Left ventricle myocardium inferior (tissue), 1 donor: ENCODE measurements at regions not wholly inside any gene's neighbourhood (a gene's known extent, or its start where the extent isn't known, plus 50 kb on each side); places are given as distances from the start of the nearest gene placed in this dataset.

Experiments
- DNase-seq: peaks from one replicate; pipeline ENCODE4 v3.0.0-alpha.2; 2020
- H3K27ac ChIP-seq: fragments of 200-600 bp; replicated peaks from 2 replicates; pipeline ENCODE4 v1.8.0; 2021
- H3K27me3 ChIP-seq: fragments of 200-600 bp; 2 replicates; pipeline ENCODE4 v1.8.0; 2021; ENCODE audit warnings: low read depth
- H3K36me3 ChIP-seq: fragments of 200-600 bp; 2 replicates; pipeline ENCODE4 v1.8.0; 2021
- H3K4me1 ChIP-seq: fragments of 200-600 bp; 2 replicates; pipeline ENCODE4 v1.8.0; 2021
- H3K4me3 ChIP-seq: fragments of 200-600 bp; 2 replicates; pipeline ENCODE4 v1.8.0; 2021; ENCODE audit warnings: mild to moderate bottlenecking, moderate library complexity
- H3K9me3 ChIP-seq: fragments of 200-600 bp; replicated peaks from 2 replicates; pipeline ENCODE4 v1.8.0; 2021
- CTCF ChIP-seq: fragments of 200-600 bp; IDR thresholded peaks from 2 replicates; pipeline ENCODE4 v1.8.0; 2021; ENCODE audit warnings: antibody characterized with exemption, mild to moderate bottlenecking, borderline replicate concordance
- intact Hi-C: fragments of 100-400 bp; cut with micrococcal nuclease; formaldehyde crosslinking; loops from one replicate; pipeline ENCODE4 v1.11.0; 2022
- donor health status: DM: no; HTN: yes; CAD: no; lungs with severe emphysema.

DNA sequence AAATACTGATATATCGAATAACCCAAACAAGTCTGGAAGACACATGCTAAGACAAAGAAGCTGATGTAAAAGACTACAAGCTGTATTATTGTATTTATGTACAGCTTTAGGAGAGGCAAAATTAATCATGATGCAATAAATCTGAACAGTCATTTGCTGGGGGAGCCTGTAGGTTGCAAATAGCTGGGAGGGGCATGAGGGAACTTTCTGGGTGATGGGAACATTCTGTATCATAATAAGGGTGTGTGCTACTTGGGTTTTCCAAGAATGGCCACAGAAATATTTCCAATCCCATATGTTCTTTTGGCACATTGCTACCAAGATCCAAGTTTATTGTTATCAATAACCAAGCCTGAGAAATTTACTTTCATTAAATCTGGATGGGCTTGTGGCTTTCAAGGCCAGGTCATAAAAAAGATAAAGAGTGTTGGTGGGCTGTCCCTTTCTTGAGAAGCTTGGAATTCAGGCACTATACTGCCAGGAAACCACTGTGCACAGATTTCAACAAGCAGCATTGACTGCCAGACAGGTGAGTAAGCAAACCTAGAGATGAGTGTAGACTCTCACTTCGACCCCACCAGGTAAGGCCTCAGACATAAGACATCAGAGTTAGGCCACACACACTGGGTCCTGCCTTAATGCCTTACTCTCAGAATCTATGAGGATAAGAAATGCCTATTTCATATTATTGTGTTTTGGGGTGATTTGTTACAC, 629.7 kb upstream of the FZD8 start:
- Histone ChIP-seq H3K27me3 (no peaks in the 10 kb centered on the region), H3K4me3 (no peak overlapping the region), H3K27ac (no peak overlapping the region), H3K9me3 (peaks cover 10% of the 10 kb centered on the region), H3K36me3 (no peaks in the 10 kb centered on the region), H3K4me1 (no peaks in the 10 kb centered on the region)
- no peak for DNase-seq
- no peak for TF ChIP-seq CTCF
- intact Hi-C loops = no loop called here

DNA sequence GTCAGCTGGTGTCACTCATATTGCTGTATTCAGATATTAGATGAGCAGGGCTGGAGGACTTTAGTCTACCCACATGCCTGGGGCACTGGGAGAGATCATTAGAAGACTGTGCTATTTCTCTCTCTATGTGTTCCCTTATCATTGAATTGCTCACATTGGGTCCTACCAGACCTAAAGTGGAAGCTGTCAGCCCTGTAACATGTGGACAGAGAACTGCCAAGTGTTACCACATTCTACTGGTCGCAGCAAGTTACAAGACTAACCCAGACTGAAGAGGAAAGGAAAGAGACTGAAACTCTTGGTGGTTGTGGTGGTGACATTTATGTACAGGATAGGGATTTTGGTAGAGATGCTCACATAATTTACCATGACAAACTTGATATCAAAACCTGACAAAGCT, 627.1 kb upstream of the FZD8 start:
- no peaks in the 10 kb centered on the region for H3K4me1 ChIP-seq
- no peak overlapping the region for H3K4me3 ChIP-seq
- intact Hi-C loops = no loop called here
- DNase-seq = no peak
- H3K27me3 ChIP-seq = no peaks in the 10 kb centered on the region
- H3K27ac ChIP-seq = no peak overlapping the region
- H3K36me3 ChIP-seq = no peaks in the 10 kb centered on the region
- no peaks in the 10 kb centered on the region for H3K9me3 ChIP-seq
- TF ChIP-seq CTCF = no peak

DNA sequence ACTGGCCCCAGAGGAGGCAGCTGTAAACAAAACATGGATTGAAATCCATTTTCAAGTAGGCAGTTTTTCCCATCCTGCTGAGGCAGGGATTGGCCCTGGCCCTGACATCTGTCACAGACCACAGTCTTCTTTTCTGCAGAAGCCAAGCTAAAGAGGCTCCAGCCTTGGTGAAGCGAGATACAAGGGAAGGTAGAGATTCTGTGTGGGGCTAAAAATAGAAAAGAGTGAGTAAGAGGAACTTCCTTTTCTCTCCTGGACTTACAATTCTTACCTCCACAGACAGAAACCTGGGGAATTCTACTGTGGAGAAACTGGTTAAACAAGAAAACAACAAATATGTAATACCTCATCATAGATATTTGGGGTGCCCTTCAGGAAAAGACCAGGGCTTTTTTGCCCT, 624.8 kb upstream of the FZD8 start:
- no peak overlapping the region for H3K4me3 ChIP-seq
- H3K27me3 ChIP-seq = no peaks in the 10 kb centered on the region
- TF ChIP-seq CTCF = no peak
- H3K27ac ChIP-seq = no peak overlapping the region
- H3K36me3 ChIP-seq = no peaks in the 10 kb centered on the region
- H3K9me3 ChIP-seq = no peaks in the 10 kb centered on the region
- DNase-seq = no peak
- intact Hi-C loops = no loop called here
- no peaks in the 10 kb centered on the region for H3K4me1 ChIP-seq

DNA sequence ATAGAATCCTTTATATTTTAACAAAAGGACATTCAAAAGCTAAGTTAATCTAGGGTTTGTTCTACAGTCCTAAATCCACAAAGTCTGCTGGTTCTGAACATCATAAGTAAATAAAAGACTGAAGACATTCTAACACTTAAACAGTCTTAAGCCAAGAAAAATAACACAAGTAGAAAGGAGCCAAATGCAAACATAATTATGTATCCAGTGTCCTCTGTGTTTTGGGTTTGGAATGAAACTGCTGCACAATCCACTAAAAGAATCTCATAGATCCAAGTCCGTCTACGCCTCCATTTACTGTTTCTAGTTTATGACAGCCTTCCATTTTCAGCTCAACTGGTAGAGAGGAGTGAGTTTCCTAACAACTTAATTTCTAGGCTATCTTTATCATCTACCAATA, 623.6 kb upstream of the FZD8 start:
- intact Hi-C loops = no loop called here
- no peak for DNase-seq
- Histone ChIP-seq H3K9me3 (no peaks in the 10 kb centered on the region), H3K4me1 (no peaks in the 10 kb centered on the region), H3K27ac (no peak overlapping the region), H3K36me3 (no peaks in the 10 kb centered on the region), H3K27me3 (no peaks in the 10 kb centered on the region), H3K4me3 (no peak overlapping the region)
- TF ChIP-seq CTCF = no peak

- Histone ChIP-seq H3K36me3 (no peaks in the 10 kb centered on the region), H3K9me3 (no peaks in the 10 kb centered on the region), H3K4me1 (no peaks in the 10 kb centered on the region), H3K27ac (no peak overlapping the region), H3K4me3 (no peak overlapping the region), H3K27me3 (no peaks in the 10 kb centered on the region)
- intact Hi-C loops = no loop called here
- no peak for DNase-seq
- no peak for TF ChIP-seq CTCF
These were observed 621.8 kb upstream of the FZD8 start for GRCh38 chr10:36263871-36264270.
